Fibroblast of lung (primary cell): ENCODE measurements at regions not wholly inside any gene's neighbourhood (a gene's known extent, or its start where the extent isn't known, plus 50 kb on each side); places are given as distances from the start of the nearest gene placed in this dataset.
A peak's percentile ranks its signal among the peaks of the same experiment; 100 is the strongest.

ENCODE experiments used
- DNase-seq, 2 donors: peaks; one replicate each; pipeline versions ENCODE4 v3.0.0 to v3.0.0-alpha.2; 2010; ENCODE audit warnings: low read depth in 2 of 2
- H2AFZ ChIP-seq: 2 replicates; pipeline ENCODE4 v1.5.1; 2012; ENCODE audit warnings: low read length, control low read depth, inconsistent platforms
- H3K27ac ChIP-seq: 2 replicates; pipeline ENCODE4 v1.5.1; 2011; ENCODE audit warnings: low read length, control low read depth; ENCODE audit not compliant: insufficient read depth
- H3K27me3 ChIP-seq: 2 replicates; pipeline ENCODE4 v1.5.1; 2011; ENCODE audit warnings: mild to moderate bottlenecking, low read length; ENCODE audit not compliant: control insufficient read depth, insufficient read depth
- H3K36me3 ChIP-seq: 2 replicates; pipeline ENCODE4 v1.5.1; 2011; ENCODE audit warnings: low read length; ENCODE audit not compliant: control insufficient read depth, insufficient read depth
- H3K4me1 ChIP-seq: 2 replicates; pipeline ENCODE4 v1.5.1; 2011; ENCODE audit warnings: low read length; ENCODE audit not compliant: control insufficient read depth, insufficient read depth; ENCODE audit errors: extremely low read depth
- H3K4me2 ChIP-seq: 2 replicates; pipeline ENCODE4 v1.5.1; 2011; ENCODE audit warnings: low read length, control low read depth; ENCODE audit not compliant: insufficient read depth; ENCODE audit errors: extremely low read depth
- H3K4me3 ChIP-seq, 4 experiments: fragments of 200-600 bp in 1 of 4; sonication (generic) in 1 of 4; replicated peaks in 1 of 4; 2 replicates each; pipeline ENCODE4 v1.5.1; 2011 to 2016; ENCODE audit warnings: low read length in 4 of 4, low read depth in 3 of 4, mild to moderate bottlenecking in 3 of 4, control low read depth in 2 of 4, inconsistent platforms in 1 of 4, mixed read lengths in 1 of 4; ENCODE audit not compliant: insufficient read depth in 1 of 4; ENCODE audit errors: control extremely low read depth in 1 of 4
- H3K79me2 ChIP-seq: 2 replicates; pipeline ENCODE4 v1.5.1; 2012; ENCODE audit warnings: mild to moderate bottlenecking, low read length, inconsistent platforms; ENCODE audit not compliant: control insufficient read depth, insufficient read depth
- H3K9ac ChIP-seq: 2 replicates; pipeline ENCODE4 v1.5.1; 2011; ENCODE audit warnings: mild to moderate bottlenecking, low read length, control low read depth; ENCODE audit not compliant: insufficient read depth
- H3K9me3 ChIP-seq: 2 replicates; pipeline ENCODE4 v1.5.1; 2012; ENCODE audit warnings: low read depth, low read length; ENCODE audit not compliant: control insufficient read depth, insufficient read depth
- H4K20me1 ChIP-seq: 2 replicates; pipeline ENCODE4 v1.5.1; 2011; ENCODE audit warnings: low read length; ENCODE audit not compliant: control insufficient read depth, insufficient read depth; ENCODE audit errors: extremely low read depth
- EZH2 ChIP-seq: IDR thresholded peaks from 2 replicates; pipeline ENCODE4 v1.5.1; 2012; ENCODE audit warnings: low read length, control low read depth, mild to moderate bottlenecking; ENCODE audit errors: missing control alignments
- TF ChIP-seq, protein P1 (sequence below), 2 donors: IDR thresholded peaks in 1 of 2; conservative IDR thresholded peaks in 1 of 2; 1 replicate in 1 of 2; 2 replicates in 1 of 2; pipeline ENCODE4 v1.5.1; 2011 to 2012; ENCODE audit warnings: low read length in 2 of 2, control low read depth in 1 of 2, inconsistent platforms in 1 of 2, low read depth in 1 of 2, mild to moderate bottlenecking in 1 of 2

- TF ChIP-seq EZH2, result no peak
- TF ChIP-seq, protein P1, sequence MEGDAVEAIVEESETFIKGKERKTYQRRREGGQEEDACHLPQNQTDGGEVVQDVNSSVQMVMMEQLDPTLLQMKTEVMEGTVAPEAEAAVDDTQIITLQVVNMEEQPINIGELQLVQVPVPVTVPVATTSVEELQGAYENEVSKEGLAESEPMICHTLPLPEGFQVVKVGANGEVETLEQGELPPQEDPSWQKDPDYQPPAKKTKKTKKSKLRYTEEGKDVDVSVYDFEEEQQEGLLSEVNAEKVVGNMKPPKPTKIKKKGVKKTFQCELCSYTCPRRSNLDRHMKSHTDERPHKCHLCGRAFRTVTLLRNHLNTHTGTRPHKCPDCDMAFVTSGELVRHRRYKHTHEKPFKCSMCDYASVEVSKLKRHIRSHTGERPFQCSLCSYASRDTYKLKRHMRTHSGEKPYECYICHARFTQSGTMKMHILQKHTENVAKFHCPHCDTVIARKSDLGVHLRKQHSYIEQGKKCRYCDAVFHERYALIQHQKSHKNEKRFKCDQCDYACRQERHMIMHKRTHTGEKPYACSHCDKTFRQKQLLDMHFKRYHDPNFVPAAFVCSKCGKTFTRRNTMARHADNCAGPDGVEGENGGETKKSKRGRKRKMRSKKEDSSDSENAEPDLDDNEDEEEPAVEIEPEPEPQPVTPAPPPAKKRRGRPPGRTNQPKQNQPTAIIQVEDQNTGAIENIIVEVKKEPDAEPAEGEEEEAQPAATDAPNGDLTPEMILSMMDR (conservative IDR thresholded peaks at IDR 0.05 in 1 of 2, IDR thresholded peaks at IDR 0.05 in 1 of 2; ENCODE audit: low read depth in 1 of 2, low read length in 2 of 2), result no peak
- Histone ChIP-seq H3K9ac (no peak overlapping the region), H3K9me3 (no peaks in the 10 kb centered on the region), H2AFZ (no peak overlapping the region), H3K27me3 (no peaks in the 10 kb centered on the region), H3K4me3 (no peak overlapping the region), H4K20me1 (no peaks in the 10 kb centered on the region), H3K79me2 (no peaks in the 10 kb centered on the region), H3K36me3 (no peaks in the 10 kb centered on the region), H3K4me2 (no peak overlapping the region), H3K4me1 (no peaks in the 10 kb centered on the region), H3K27ac (no peak overlapping the region)
- no peak for DNase-seq
Measured at GRCh38 chr17:71339206-71339605, 781.6 kb upstream of the SOX9 start.

DNA sequence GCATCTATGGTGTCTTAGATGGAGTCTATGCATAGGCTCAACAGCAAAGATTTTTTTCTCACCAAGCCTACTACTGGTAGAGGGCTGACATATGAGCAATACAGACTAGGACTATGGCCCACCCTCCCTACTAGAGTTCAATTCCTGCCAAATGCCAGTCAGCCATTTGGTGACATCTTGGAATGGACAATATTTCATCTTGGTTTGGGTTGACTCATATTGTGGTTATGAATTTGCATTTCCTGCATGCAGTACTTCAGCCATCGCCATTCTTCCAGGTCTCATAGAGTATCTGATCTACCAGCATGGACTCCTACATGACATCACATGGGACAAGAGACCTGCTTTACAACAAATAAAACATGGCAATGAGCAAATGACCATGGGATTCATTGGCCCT, 778.1 kb upstream of the SOX9 start:
- TF ChIP-seq EZH2, result no peak
- TF ChIP-seq, protein P1 (conservative IDR thresholded peaks at IDR 0.05 in 1 of 2, IDR thresholded peaks at IDR 0.05 in 1 of 2; ENCODE audit: low read depth in 1 of 2, low read length in 2 of 2), result no peak
- no peak overlapping the region for H2AFZ ChIP-seq
- no peak overlapping the region for H3K27ac ChIP-seq
- no peaks in the 10 kb centered on the region for H3K4me1 ChIP-seq
- H3K79me2 ChIP-seq, result no peaks in the 10 kb centered on the region
- no peaks in the 10 kb centered on the region for H3K27me3 ChIP-seq
- peak in 1 of 2 donors; percentile 45 for DNase-seq
- H4K20me1 ChIP-seq, result no peaks in the 10 kb centered on the region
- no peak overlapping the region for H3K9ac ChIP-seq
- H3K4me2 ChIP-seq, result no peak overlapping the region
- no peaks in the 10 kb centered on the region for H3K36me3 ChIP-seq
- H3K9me3 ChIP-seq, result no peaks in the 10 kb centered on the region
- H3K4me3 ChIP-seq, result no peak overlapping the region

GRCh38 chr17:71349908-71350600, 770.8 kb upstream of the SOX9 start:
- no peak overlapping the region for H2AFZ ChIP-seq
- H3K4me1 ChIP-seq, result no peaks in the 10 kb centered on the region
- no peaks in the 10 kb centered on the region for H3K27me3 ChIP-seq
- no peaks in the 10 kb centered on the region for H3K36me3 ChIP-seq
- H3K4me2 ChIP-seq, result no peak overlapping the region
- H3K79me2 ChIP-seq, result no peaks in the 10 kb centered on the region
- peak; percentile 18 to 49 for DNase-seq
- TF ChIP-seq, protein P1 (conservative IDR thresholded peaks at IDR 0.05 in 1 of 2, IDR thresholded peaks at IDR 0.05 in 1 of 2; ENCODE audit: low read depth in 1 of 2, low read length in 2 of 2), result no peak
- TF ChIP-seq EZH2, result no peak
- no peak overlapping the region for H3K4me3 ChIP-seq
- no peaks in the 10 kb centered on the region for H3K9me3 ChIP-seq
- no peaks in the 10 kb centered on the region for H4K20me1 ChIP-seq
- H3K27ac ChIP-seq, result no peak overlapping the region
- H3K9ac ChIP-seq, result no peak overlapping the region
